Mucosa of rectum (tissue), 2 donors: ENCODE measurements at regions not wholly inside any gene's neighbourhood (a gene's known extent, or its start where the extent isn't known, plus 50 kb on each side); places are given as distances from the start of the nearest gene placed in this dataset.

Source experiments
- H3K27ac ChIP-seq, 2 donors: one replicate each; pipeline ENCODE4 v1.7.0; 2013; ENCODE audit warnings: inconsistent platforms in 2 of 2, low read depth in 2 of 2, low read length in 2 of 2
- H3K27me3 ChIP-seq, 2 donors: one replicate each; pipeline ENCODE4 v1.7.0; 2013; ENCODE audit warnings: low read length in 2 of 2; ENCODE audit not compliant: control insufficient read depth in 2 of 2, insufficient read depth in 2 of 2
- H3K36me3 ChIP-seq, 2 donors: one replicate each; pipeline ENCODE4 v1.7.0; 2013; ENCODE audit warnings: low read length in 2 of 2; ENCODE audit not compliant: control insufficient read depth in 2 of 2, insufficient read depth in 2 of 2
- H3K4me1 ChIP-seq, 2 donors: one replicate each; pipeline ENCODE4 v1.7.0; 2013; ENCODE audit warnings: low read length in 2 of 2, mild to moderate bottlenecking in 1 of 2; ENCODE audit not compliant: control insufficient read depth in 2 of 2, insufficient read depth in 2 of 2
- H3K4me3 ChIP-seq, 2 donors: one replicate each; pipeline ENCODE4 v1.7.0; 2013; ENCODE audit warnings: low read length in 2 of 2
- H3K9ac ChIP-seq, 2 donors: one replicate each; pipeline ENCODE4 v1.7.0; 2013; ENCODE audit warnings: low read length in 2 of 2, low read depth in 1 of 2, mild to moderate bottlenecking in 1 of 2
- H3K9me3 ChIP-seq, 2 donors: one replicate each; pipeline ENCODE4 v1.7.0; 2013; ENCODE audit warnings: low read length in 2 of 2; ENCODE audit not compliant: control insufficient read depth in 2 of 2
- donor health status: healthy.
- donor health status: Normal muscosa, but diverticular disease.

DNA sequence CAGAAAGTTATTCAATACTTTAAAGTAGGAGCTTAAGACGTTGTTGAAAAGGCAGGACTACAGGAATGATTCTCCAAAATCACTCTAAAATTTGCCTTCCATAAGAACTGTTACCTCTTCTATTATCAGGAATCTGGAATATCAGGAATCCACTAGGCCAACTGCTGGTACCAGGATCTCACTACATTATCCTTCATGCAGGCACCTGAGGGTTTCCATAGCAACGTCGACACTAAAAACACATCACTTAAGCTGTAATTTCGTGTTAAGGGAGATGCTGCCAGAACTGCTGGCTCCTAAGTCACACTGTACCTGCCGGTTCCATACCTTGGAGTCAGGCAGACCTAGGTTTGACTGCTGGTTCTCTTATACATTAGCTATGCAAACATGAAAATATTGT lies 139.7 kb upstream of the C1orf87 start:
- Histone ChIP-seq H3K4me1 (no peaks in the 10 kb centered on the region), H3K4me3 (no peak overlapping the region), H3K27ac (no peak overlapping the region), H3K36me3 (no peaks in the 10 kb centered on the region), H3K9ac (no peak overlapping the region), H3K27me3 (no peaks in the 10 kb centered on the region), H3K9me3 (no peaks in the 10 kb centered on the region)

GRCh38 chr1:60196026-60196425 lies 122.5 kb upstream of the C1orf87 start:
- H3K36me3 ChIP-seq = no peaks in the 10 kb centered on the region
- H3K27me3 ChIP-seq = no peaks in the 10 kb centered on the region
- H3K4me1 ChIP-seq = no peaks in the 10 kb centered on the region
- H3K9me3 ChIP-seq = no peaks in the 10 kb centered on the region
- H3K9ac ChIP-seq = no peak overlapping the region
- no peak overlapping the region for H3K27ac ChIP-seq
- no peak overlapping the region for H3K4me3 ChIP-seq

DNA sequence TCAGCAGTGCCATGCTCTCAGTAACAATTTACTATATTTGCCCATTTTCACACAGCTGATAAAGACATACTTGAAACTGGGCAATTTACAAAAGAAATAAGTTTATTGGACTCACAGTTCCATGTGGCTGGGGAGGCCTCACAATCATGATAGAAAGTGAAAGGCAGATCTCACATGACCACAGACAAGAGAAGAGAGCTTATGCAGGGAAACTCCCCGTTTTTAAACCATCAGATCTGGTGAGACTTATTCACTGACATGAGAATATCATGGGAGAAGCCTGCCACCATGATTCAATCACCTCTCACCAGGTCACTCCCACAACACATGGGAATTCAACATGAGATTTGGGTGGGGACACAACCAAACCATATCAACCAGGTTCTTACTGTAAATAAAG lies 112.1 kb upstream of the C1orf87 start:
- no peaks in the 10 kb centered on the region for H3K4me1 ChIP-seq
- H3K4me3 ChIP-seq = no peak overlapping the region
- no peaks in the 10 kb centered on the region for H3K27me3 ChIP-seq
- H3K27ac ChIP-seq = no peak overlapping the region
- peaks cover 0 to 2% of the 10 kb centered on the region in 2 donors for H3K9me3 ChIP-seq
- no peak overlapping the region for H3K9ac ChIP-seq
- no peaks in the 10 kb centered on the region for H3K36me3 ChIP-seq

DNA sequence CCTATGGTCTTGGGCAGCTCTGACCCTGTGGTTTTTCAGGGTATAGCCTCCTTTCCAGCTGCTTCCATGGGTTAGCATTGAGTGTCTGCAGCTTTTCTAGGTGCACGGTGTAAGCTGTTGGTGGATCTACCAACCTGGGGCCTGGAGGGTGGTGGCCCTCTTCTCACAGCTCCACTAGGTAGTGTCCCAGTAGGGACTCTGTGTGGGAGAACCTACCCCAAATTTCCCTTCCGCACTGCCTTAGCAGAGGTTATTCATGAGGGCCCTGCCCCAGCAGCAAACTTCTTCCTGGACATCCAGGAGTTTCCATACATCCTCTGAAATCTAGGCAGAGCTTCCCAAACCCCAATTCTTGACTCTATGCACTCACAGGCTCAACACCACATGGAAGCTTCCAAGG lies 111.0 kb upstream of the C1orf87 start:
- Histone ChIP-seq H3K27me3 (no peaks in the 10 kb centered on the region), H3K27ac (no peak overlapping the region), H3K9me3 (peaks cover 0 to 2% of the 10 kb centered on the region in 2 donors), H3K36me3 (no peaks in the 10 kb centered on the region), H3K4me3 (no peak overlapping the region), H3K4me1 (no peaks in the 10 kb centered on the region), H3K9ac (no peak overlapping the region)

- Histone ChIP-seq H3K36me3 (no peaks in the 10 kb centered on the region), H3K9me3 (no peaks in the 10 kb centered on the region), H3K27me3 (no peaks in the 10 kb centered on the region), H3K27ac (no peak overlapping the region), H3K9ac (no peak overlapping the region), H3K4me1 (no peaks in the 10 kb centered on the region), H3K4me3 (no peak overlapping the region)
Observed at GRCh38 chr1:60173729-60174505, 100.3 kb upstream of the C1orf87 start.

GRCh38 chr1:60173006-60173405 lies 99.4 kb upstream of the C1orf87 start:
- Histone ChIP-seq H3K9ac (no peak overlapping the region), H3K9me3 (no peaks in the 10 kb centered on the region), H3K36me3 (no peaks in the 10 kb centered on the region), H3K4me3 (no peak overlapping the region), H3K4me1 (no peaks in the 10 kb centered on the region), H3K27me3 (no peaks in the 10 kb centered on the region), H3K27ac (no peak overlapping the region)

DNA sequence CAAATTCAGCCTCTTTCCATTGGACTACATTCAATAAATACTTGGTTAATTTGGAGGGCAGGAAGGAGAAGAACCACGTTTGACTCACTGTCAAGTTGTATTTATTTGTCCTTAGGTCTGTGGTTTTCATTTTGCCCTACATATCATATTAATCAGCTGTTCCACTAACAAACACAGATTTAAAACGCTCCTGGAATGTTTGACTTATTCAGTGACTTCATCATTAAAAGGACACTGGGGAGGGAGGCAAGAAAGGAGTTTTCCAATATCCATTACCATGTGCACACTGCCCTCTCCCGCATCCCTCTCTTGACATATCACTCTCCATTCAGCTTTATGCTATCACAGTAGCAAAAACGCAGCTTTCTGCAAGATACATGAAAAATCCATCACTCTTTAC lies 98.2 kb upstream of the C1orf87 start:
- H3K27ac ChIP-seq = no peak overlapping the region
- no peak overlapping the region for H3K4me3 ChIP-seq
- no peaks in the 10 kb centered on the region for H3K9me3 ChIP-seq
- H3K27me3 ChIP-seq = no peaks in the 10 kb centered on the region
- no peaks in the 10 kb centered on the region for H3K4me1 ChIP-seq
- H3K9ac ChIP-seq = no peak overlapping the region
- H3K36me3 ChIP-seq = no peaks in the 10 kb centered on the region

DNA sequence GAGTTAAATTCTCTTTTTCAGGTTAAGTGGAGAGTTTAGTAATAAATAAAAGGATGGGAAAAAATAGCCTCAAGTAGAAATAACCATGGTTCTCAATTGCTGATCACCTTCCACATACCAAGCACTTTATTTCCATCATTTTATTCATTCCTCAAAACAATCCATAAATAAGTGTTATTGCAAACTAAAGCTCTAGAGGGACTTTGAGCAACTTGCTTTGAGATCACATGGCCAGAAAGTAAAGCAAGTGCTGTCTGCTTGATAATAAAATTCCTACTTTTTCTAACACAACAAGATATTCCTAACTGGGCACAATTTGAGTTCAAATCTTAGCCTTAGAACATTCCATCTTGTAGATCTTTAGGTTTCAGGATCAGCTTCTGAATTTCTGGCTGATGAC lies 97.1 kb upstream of the C1orf87 start:
- H3K27ac ChIP-seq = no peak overlapping the region
- H3K4me3 ChIP-seq = no peak overlapping the region
- H3K9ac ChIP-seq = no peak overlapping the region
- H3K27me3 ChIP-seq = no peaks in the 10 kb centered on the region
- H3K4me1 ChIP-seq = no peaks in the 10 kb centered on the region
- H3K36me3 ChIP-seq = no peaks in the 10 kb centered on the region
- H3K9me3 ChIP-seq = no peaks in the 10 kb centered on the region

GRCh38 chr1:60169206-60169605 lies 95.6 kb upstream of the C1orf87 start:
- Histone ChIP-seq H3K27me3 (no peaks in the 10 kb centered on the region), H3K4me1 (no peaks in the 10 kb centered on the region), H3K9me3 (no peaks in the 10 kb centered on the region), H3K27ac (no peak overlapping the region), H3K36me3 (no peaks in the 10 kb centered on the region), H3K4me3 (no peak overlapping the region), H3K9ac (no peak overlapping the region)

GRCh38 chr1:60162936-60163335 lies 89.4 kb upstream of the C1orf87 start:
- Histone ChIP-seq H3K9ac (no peak overlapping the region), H3K36me3 (no peaks in the 10 kb centered on the region), H3K27me3 (no peaks in the 10 kb centered on the region), H3K9me3 (no peaks in the 10 kb centered on the region), H3K4me1 (no peaks in the 10 kb centered on the region), H3K4me3 (no peak overlapping the region), H3K27ac (no peak overlapping the region)
